Skeletal muscle cell (primary cell): ENCODE measurements at regions not wholly inside any gene's neighbourhood (a gene's known extent, or its start where the extent isn't known, plus 50 kb on each side); places are given as distances from the start of the nearest gene placed in this dataset.
"Not testable (repeated sequence)": the region's sequence is repeated elsewhere in the genome, so short reads cannot be mapped to it uniquely, and the experiment has no call there.

ENCODE experiments used
- DNase-seq: peaks from one replicate; pipeline ENCODE4 v3.0.0-alpha.2; 2010; ENCODE audit warnings: low read depth
- H3K4me3 ChIP-seq: 2 replicates; pipeline ENCODE4 v1.5.1; 2011; ENCODE audit warnings: low read depth, mild to moderate bottlenecking, control low read depth, low read length, moderate library complexity

GRCh38 chr2:35873921-35874320, 481.7 kb upstream of the CRIM1 start:
- no peak for DNase-seq

GRCh38 chr2:35871672-35872071, 483.9 kb upstream of the CRIM1 start:
- DNase-seq = no peak
- H3K4me3 ChIP-seq = no peak overlapping the region

More at GRCh38 chr2:35873921-35874320, 481.7 kb upstream of the CRIM1 start:
- H3K4me3 ChIP-seq = no peak overlapping the region

- no peak overlapping the region for H3K4me3 ChIP-seq
- DNase-seq = no peak
Observed at GRCh38 chr2:35870713-35871112, 484.9 kb upstream of the CRIM1 start.

GRCh38 chr2:35864141-35864540, 491.4 kb upstream of the CRIM1 start:
- no peak for DNase-seq

GRCh38 chr2:35858216-35858615, 497.4 kb upstream of the CRIM1 start:
- H3K4me3 ChIP-seq = no peak overlapping the region
- DNase-seq = no peak

More at GRCh38 chr2:35864141-35864540, 491.4 kb upstream of the CRIM1 start:
- no peak overlapping the region for H3K4me3 ChIP-seq

GRCh38 chr2:35857498-35857897, 498.1 kb upstream of the CRIM1 start:
- DNase-seq = no peak
- H3K4me3 ChIP-seq = no peak overlapping the region

GRCh38 chr2:35831385-35831784, 524.2 kb upstream of the CRIM1 start:
- H3K4me3 ChIP-seq = no peak overlapping the region
- DNase-seq = no peak

- no peak overlapping the region for H3K4me3 ChIP-seq
- DNase-seq = no peak
Observed at GRCh38 chr2:35830833-35831232, 524.7 kb upstream of the CRIM1 start.

- no peak for DNase-seq
- H3K4me3 ChIP-seq = no peak overlapping the region
Observed at GRCh38 chr2:35827086-35827485, 528.5 kb upstream of the CRIM1 start.

- no peak overlapping the region for H3K4me3 ChIP-seq
- no peak for DNase-seq
Observed at GRCh38 chr2:35822716-35823115, 532.9 kb upstream of the CRIM1 start.

- DNase-seq = no peak
- H3K4me3 ChIP-seq = no peak overlapping the region
Observed at GRCh38 chr2:35821675-35822074, 533.9 kb upstream of the CRIM1 start.

- no peak overlapping the region for H3K4me3 ChIP-seq
- no peak for DNase-seq
Observed at GRCh38 chr2:35820391-35820790, 535.2 kb upstream of the CRIM1 start.

- H3K4me3 ChIP-seq = no peak overlapping the region
- no peak for DNase-seq
Observed at GRCh38 chr2:35819033-35819432, 536.5 kb upstream of the CRIM1 start.

- not testable (repeated sequence) for H3K4me3 ChIP-seq, DNase-seq
Observed at GRCh38 chr2:35818359-35818758, 537.2 kb upstream of the CRIM1 start.

GRCh38 chr2:35814597-35814996, 541.0 kb upstream of the CRIM1 start:
- not testable (repeated sequence) for DNase-seq, H3K4me3 ChIP-seq

GRCh38 chr2:35803126-35803525, 552.5 kb upstream of the CRIM1 start:
- H3K4me3 ChIP-seq = no peak overlapping the region
- DNase-seq = no peak

- no peak for DNase-seq
- H3K4me3 ChIP-seq = no peak overlapping the region
Observed at GRCh38 chr2:35794796-35795450, 560.7 kb upstream of the CRIM1 start.

GRCh38 chr2:35790292-35790691, 565.3 kb upstream of the CRIM1 start:
- H3K4me3 ChIP-seq = no peak overlapping the region
- no peak for DNase-seq

- no peak overlapping the region for H3K4me3 ChIP-seq
- no peak for DNase-seq
Observed at GRCh38 chr2:35788543-35788942, 567.0 kb upstream of the CRIM1 start.

- H3K4me3 ChIP-seq = no peak overlapping the region
- no peak for DNase-seq
Observed at GRCh38 chr2:35787302-35788031, 568.1 kb upstream of the CRIM1 start.

GRCh38 chr2:35785564-35785963, 570.0 kb upstream of the CRIM1 start:
- no peak overlapping the region for H3K4me3 ChIP-seq
- no peak for DNase-seq
